ENCODE measurements at regions not wholly inside any gene's neighbourhood (a gene's known extent, or its start where the extent isn't known, plus 50 kb on each side); places are given as distances from the start of the nearest gene placed in this dataset.
"Not testable (repeated sequence)": the region's sequence is repeated elsewhere in the genome, so short reads cannot be mapped to it uniquely, and the experiment has no call there.

- DNase-seq: peak; percentile 34
Observed at GRCh38 chr14:38389681-38390080, 133.8 kb upstream of the CLEC14A start.

GRCh38 chr14:38387821-38388220, 131.9 kb upstream of the CLEC14A start:
- no peak for DNase-seq

- DNase-seq: no peak
Observed at GRCh38 chr14:38385836-38386235, 129.9 kb upstream of the CLEC14A start.

- DNase-seq: no peak
Observed at GRCh38 chr14:38385343-38385742, 129.4 kb upstream of the CLEC14A start.

- no peak for DNase-seq
Observed at GRCh38 chr14:38384741-38385140, 128.8 kb upstream of the CLEC14A start.

GRCh38 chr14:38367922-38368321, 112.0 kb upstream of the CLEC14A start:
- no peak for DNase-seq

GRCh38 chr14:38366374-38366773, 110.5 kb upstream of the CLEC14A start:
- no peak for DNase-seq

GRCh38 chr14:38363217-38363616, 107.3 kb upstream of the CLEC14A start:
- no peak for DNase-seq

GRCh38 chr14:38357557-38357956, 101.7 kb upstream of the CLEC14A start:
- no peak for DNase-seq

GRCh38 chr14:38355473-38355872, 99.6 kb upstream of the CLEC14A start:
- DNase-seq: not testable (repeated sequence)

GRCh38 chr14:38350102-38350501, 94.2 kb upstream of the CLEC14A start:
- DNase-seq: no peak

GRCh38 chr14:38342803-38343202, 86.9 kb upstream of the CLEC14A start:
- DNase-seq: no peak

- DNase-seq: no peak
Observed at GRCh38 chr14:38339696-38340095, 83.8 kb upstream of the CLEC14A start.

GRCh38 chr14:38336298-38336697, 80.4 kb upstream of the CLEC14A start:
- no peak for DNase-seq

GRCh38 chr14:38330275-38330674, 74.4 kb upstream of the CLEC14A start:
- DNase-seq: no peak

- no peak for DNase-seq
Observed at GRCh38 chr14:38329246-38329645, 73.4 kb upstream of the CLEC14A start.

- no peak for DNase-seq
Observed at GRCh38 chr14:38316922-38317321, 61.0 kb upstream of the CLEC14A start.

GRCh38 chr14:38311655-38312054, 55.8 kb upstream of the CLEC14A start:
- DNase-seq: no peak

- DNase-seq: no peak
Observed at GRCh38 chr14:38310420-38310995, 54.6 kb upstream of the CLEC14A start.

- DNase-seq: no peak
Observed at GRCh38 chr14:38309522-38310277, 53.8 kb upstream of the CLEC14A start.
